Esophagus squamous epithelium (tissue), 5 donors: ENCODE measurements at regions not wholly inside any gene's neighbourhood (a gene's known extent, or its start where the extent isn't known, plus 50 kb on each side); places are given as distances from the start of the nearest gene placed in this dataset.

Source experiments
- DNase-seq: peaks from one replicate; lab custom pipeline; 2025; lab: John Stamatoyannopoulos, UW
- H3K27ac ChIP-seq, 4 donors: fragments of 200-600 bp; sonication (generic); one replicate each; pipeline ENCODE4 v1.5.1; 2016 to 2019; ENCODE audit warnings: mild to moderate bottlenecking in 1 of 4
- H3K27me3 ChIP-seq, 4 donors: fragments of 200-600 bp; sonication (generic); 1 replicate in 3 of 4; 2 replicates in 1 of 4; pipeline versions ENCODE4 v1.5.1 to v1.6.0; 2017 to 2021; ENCODE audit warnings: antibody characterized with exemption in 1 of 4
- H3K36me3 ChIP-seq, 3 donors: fragments of 200-600 bp; sonication (generic); one replicate each; pipeline ENCODE4 v1.5.1; 2016 to 2019
- H3K4me1 ChIP-seq, 3 donors: fragments of 200-600 bp; sonication (generic); one replicate each; pipeline ENCODE4 v1.5.1; 2017 to 2019
- H3K4me3 ChIP-seq, 4 donors: fragments of 200-600 bp; sonication (generic); 1 replicate in 3 of 4; 2 replicates in 1 of 4; pipeline ENCODE4 v1.5.1; 2016 to 2019; ENCODE audit warnings: mild to moderate bottlenecking in 2 of 4, moderate library complexity in 1 of 4
- H3K9me3 ChIP-seq, 3 donors: fragments of 200-600 bp; sonication (generic); one replicate each; pipeline ENCODE4 v1.5.1; 2016 to 2019
- CTCF ChIP-seq, 6 experiments: fragments of 450-650 bp in 4 of 6; fragments of 200-600 bp in 2 of 6; sonication (generic) in 2 of 6; IDR thresholded peaks; one replicate each; pipeline ENCODE4 v1.5.1; 2016 to 2019; ENCODE audit warnings: antibody characterized with exemption in 6 of 6, mild to moderate bottlenecking in 4 of 6, moderate library complexity in 4 of 6
- POLR2A ChIP-seq, 4 donors: fragments of 450-650 bp; IDR thresholded peaks; one replicate each; pipeline ENCODE4 v1.6.1; 2017; ENCODE audit warnings: antibody characterized with exemption in 4 of 4, mild to moderate bottlenecking in 4 of 4, moderate library complexity in 3 of 4
- WGBS, 2 donors: methylation state at CpG; one replicate each; pipeline ENCODE4 v1.1.5; 2018; 5-methylcytosine and 5-hydroxymethylcytosine counted together
- intact Hi-C: fragments of 100-400 bp; cut with DNase I; formaldehyde crosslinking; loops from one replicate; pipeline ENCODE4 v1.15.0; 2022
- donor health status: DM: yes; HTN: yes; CAD: no.

DNA sequence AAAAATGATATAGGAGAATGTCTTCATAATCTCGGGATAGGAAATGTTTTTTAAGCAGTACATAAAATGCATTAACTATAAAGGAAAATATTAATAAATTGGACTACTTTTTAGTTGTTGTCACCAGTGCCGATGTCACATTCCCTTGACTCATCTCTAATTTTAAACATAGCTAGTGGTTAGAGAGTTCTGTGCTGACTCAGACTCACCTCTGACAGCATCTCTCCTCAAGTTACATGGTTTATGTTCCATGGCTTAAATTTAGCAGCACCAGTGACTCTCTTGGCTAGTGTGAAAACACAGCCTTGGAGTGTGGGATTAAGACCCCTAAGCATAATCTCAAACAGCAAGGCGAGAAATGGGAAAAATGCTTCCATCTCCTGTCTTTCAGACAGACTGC lies 311.8 kb upstream of the MMS22L start:
- H3K36me3 ChIP-seq, result no peaks in the 10 kb centered on the region
- H3K27ac ChIP-seq, result no peak overlapping the region
- no peak overlapping the region for H3K4me3 ChIP-seq
- TF ChIP-seq CTCF (IDR thresholded peaks at IDR 0.05), result no peak
- TF ChIP-seq POLR2A (IDR thresholded peaks at IDR 0.05), result no peak
- DNase-seq, result no peak
- H3K4me1 ChIP-seq, result no peaks in the 10 kb centered on the region
- intact Hi-C loops, result no loop called here
- H3K27me3 ChIP-seq, result no peaks in the 10 kb centered on the region
- 75 to 77% methylated on average over 3 of the region's 3 CpGs for WGBS, 2 donors
- no peaks in the 10 kb centered on the region for H3K9me3 ChIP-seq

GRCh38 chr6:97621111-97621510 lies 338.1 kb upstream of the MMS22L start:
- H3K36me3 ChIP-seq, result no peaks in the 10 kb centered on the region
- H3K4me1 ChIP-seq, result no peaks in the 10 kb centered on the region
- DNase-seq, result no peak
- intact Hi-C loops, result no loop called here
- TF ChIP-seq POLR2A (IDR thresholded peaks at IDR 0.05) (no peak), CTCF (IDR thresholded peaks at IDR 0.05) (no peak)
- no peaks in the 10 kb centered on the region for H3K27me3 ChIP-seq
- H3K4me3 ChIP-seq, result no peak overlapping the region
- H3K9me3 ChIP-seq, result no peaks in the 10 kb centered on the region
- no peak overlapping the region for H3K27ac ChIP-seq

- 20 to 36% methylated on average over 7 of the region's 7 CpGs for WGBS, 2 donors
- Histone ChIP-seq H3K4me1 (peaks cover 0 to 7% (median 0%) of the 10 kb centered on the region in 3 donors), H3K27ac (no peak overlapping the region)
Observed at GRCh38 chr6:97626671-97627441, 343.8 kb upstream of the MMS22L start.

GRCh38 chr6:97629180-97629579 lies 346.2 kb upstream of the MMS22L start:
- H3K4me3 ChIP-seq, result no peak overlapping the region
- H3K4me1 ChIP-seq, result peaks cover 0 to 7% (median 0%) of the 10 kb centered on the region in 3 donors
- intact Hi-C loops, result no loop called here
- 81 to 85% methylated on average over 2 of the region's 2 CpGs for WGBS, 2 donors
- TF ChIP-seq POLR2A (IDR thresholded peaks at IDR 0.05), result no peak
- no peak for TF ChIP-seq CTCF (IDR thresholded peaks at IDR 0.05)
- no peak for DNase-seq
- H3K27me3 ChIP-seq, result no peaks in the 10 kb centered on the region
- H3K9me3 ChIP-seq, result no peaks in the 10 kb centered on the region
- H3K27ac ChIP-seq, result no peak overlapping the region
- no peaks in the 10 kb centered on the region for H3K36me3 ChIP-seq

More at GRCh38 chr6:97626671-97627441, 343.8 kb upstream of the MMS22L start:
- Histone ChIP-seq H3K27me3 (no peaks in the 10 kb centered on the region), H3K36me3 (no peaks in the 10 kb centered on the region), H3K9me3 (no peaks in the 10 kb centered on the region), H3K4me3 (peak overlapping the region in 3 of 4 donors; percentile 12 to 35 (median 23))
- DNase-seq, result no peak
- intact Hi-C loops, result no loop called here
- no peak for TF ChIP-seq POLR2A (IDR thresholded peaks at IDR 0.05)
- TF ChIP-seq CTCF (IDR thresholded peaks at IDR 0.05), result no peak

- Histone ChIP-seq H3K9me3 (no peaks in the 10 kb centered on the region), H3K4me3 (no peak overlapping the region), H3K27ac (no peak overlapping the region), H3K4me1 (peaks cover 0 to 7% (median 0%) of the 10 kb centered on the region in 3 donors), H3K36me3 (no peaks in the 10 kb centered on the region), H3K27me3 (no peaks in the 10 kb centered on the region)
- 43 to 59% methylated on average over 1 of the region's 1 CpG for WGBS, 2 donors
- TF ChIP-seq POLR2A (IDR thresholded peaks at IDR 0.05) (no peak), CTCF (IDR thresholded peaks at IDR 0.05) (no peak)
- no peak for DNase-seq
- intact Hi-C loops, result no loop called here
Observed at GRCh38 chr6:97630604-97631003, 347.6 kb upstream of the MMS22L start.
